Neural cell (in vitro differentiated cells): ENCODE measurements at regions not wholly inside any gene's neighbourhood (a gene's known extent, or its start where the extent isn't known, plus 50 kb on each side); places are given as distances from the start of the nearest gene placed in this dataset.

ENCODE experiments used
- H2AFZ ChIP-seq: fragments of 200-600, 300-800 bp; sonication (generic), shearing (Covaris generic); 2 replicates; pipeline ENCODE4 v1.6.0; 2014; ENCODE audit warnings: low read depth, mild to moderate bottlenecking, antibody characterized with exemption, low read length, moderate library complexity
- H3F3A ChIP-seq: fragments of 200-600 bp; shearing (Covaris generic); 2 replicates; pipeline ENCODE4 v1.6.1; 2016; ENCODE audit warnings: mild to moderate bottlenecking, moderate library complexity, mixed read lengths, antibody characterized with exemption, low read length; ENCODE audit not compliant: insufficient read depth, poor library complexity, severe bottlenecking
- H3K27ac ChIP-seq: fragments of 200-600, 300-800 bp; sonication (generic), shearing (Covaris generic); 2 replicates; pipeline ENCODE4 v1.5.1; 2014; ENCODE audit warnings: mild to moderate bottlenecking, low read length, moderate library complexity
- H3K27me3 ChIP-seq: fragments of 300-800, 200-600 bp; sonication (generic), shearing (Covaris generic); 2 replicates; pipeline ENCODE4 v1.6.0; 2014; ENCODE audit warnings: mild to moderate bottlenecking, low read depth, low read length, moderate library complexity; ENCODE audit not compliant: insufficient read depth
- H3K36me3 ChIP-seq: fragments of 300-800, 200-600 bp; sonication (generic), shearing (Covaris generic); 2 replicates; pipeline ENCODE4 v1.5.1; 2014; ENCODE audit warnings: mild to moderate bottlenecking, antibody characterized with exemption, low read length, moderate library complexity; ENCODE audit not compliant: insufficient read depth
- H3K4me2 ChIP-seq: fragments of 300-800, 200-600 bp; sonication (generic), shearing (Covaris generic); 2 replicates; pipeline ENCODE4 v1.6.0; 2014; ENCODE audit warnings: mild to moderate bottlenecking, low read length
- H3K4me3 ChIP-seq: fragments of 300-800, 200-600 bp; sonication (generic), shearing (Covaris generic); 2 replicates; pipeline ENCODE4 v1.5.1; 2014; ENCODE audit warnings: mild to moderate bottlenecking, low read length, moderate library complexity
- H3K79me2 ChIP-seq: fragments of 200-600 bp; shearing (Covaris generic); replicated peaks from 2 replicates; pipeline ENCODE4 v1.6.0; 2014; ENCODE audit warnings: mild to moderate bottlenecking, low read length, moderate library complexity; ENCODE audit not compliant: insufficient read depth
- H3K9ac ChIP-seq: fragments of 300-800, 200-600 bp; sonication (generic), shearing (Covaris generic); 2 replicates; pipeline ENCODE4 v1.6.1; 2016; ENCODE audit warnings: mild to moderate bottlenecking, low read length, mixed read lengths
- H3K9me2 ChIP-seq: fragments of 200-600 bp; shearing (Covaris generic); 2 replicates; pipeline ENCODE4 v1.6.1; 2016; ENCODE audit warnings: mild to moderate bottlenecking, low read length, mixed read lengths; ENCODE audit not compliant: insufficient read depth
- H3K9me3 ChIP-seq: fragments of 200-600, 300-800 bp; sonication (generic), shearing (Covaris generic); 2 replicates; pipeline ENCODE4 v1.6.1; 2016; ENCODE audit warnings: mild to moderate bottlenecking, mixed run types, low read length, moderate library complexity, mixed read lengths
- H4K20me1 ChIP-seq: fragments of 200-600 bp; shearing (Covaris generic); 2 replicates; pipeline ENCODE4 v1.6.1; 2016; ENCODE audit warnings: mild to moderate bottlenecking, mixed run types; ENCODE audit not compliant: insufficient read depth
- CTCF ChIP-seq: fragments of 450-650 bp; IDR thresholded peaks from 2 replicates; pipeline ENCODE4 v1.5.1; 2014; ENCODE audit warnings: antibody characterized with exemption, mild to moderate bottlenecking, moderate library complexity; ENCODE audit not compliant: poor library complexity, severe bottlenecking
- EP300 ChIP-seq: fragments of 450-650 bp; conservative IDR thresholded peaks from 2 replicates; pipeline ENCODE4 v1.6.1; 2014; ENCODE audit warnings: antibody characterized with exemption, mild to moderate bottlenecking, moderate library complexity; ENCODE audit not compliant: poor library complexity, severe bottlenecking
- EZH2 ChIP-seq: fragments of 200-600, 300-800 bp; shearing (Covaris generic), sonication (generic); IDR thresholded peaks from 2 replicates; pipeline ENCODE4 v1.6.1; 2014; ENCODE audit warnings: antibody characterized with exemption, low read length, borderline replicate concordance, mild to moderate bottlenecking; ENCODE audit not compliant: insufficient read depth, poor library complexity, severe bottlenecking
- MXI1 ChIP-seq: fragments of 450-650 bp; conservative IDR thresholded peaks from 2 replicates; pipeline ENCODE4 v1.6.1; 2014; ENCODE audit warnings: antibody characterized with exemption, mild to moderate bottlenecking; ENCODE audit not compliant: poor library complexity, severe bottlenecking
- POLR2AphosphoS5 ChIP-seq: IDR thresholded peaks from 2 replicates; pipeline ENCODE4 v1.6.1; 2012
- RAD21 ChIP-seq: fragments of 450-650 bp; conservative IDR thresholded peaks from 2 replicates; pipeline ENCODE4 v1.6.1; 2014; ENCODE audit warnings: antibody characterized with exemption, mild to moderate bottlenecking, moderate library complexity
- REST ChIP-seq: IDR thresholded peaks from 2 replicates; pipeline ENCODE4 v1.6.1; 2012; ENCODE audit warnings: borderline replicate concordance
- SMC3 ChIP-seq: fragments of 450-650 bp; conservative IDR thresholded peaks from 2 replicates; pipeline ENCODE4 v1.6.1; 2014; ENCODE audit warnings: antibody characterized with exemption, mild to moderate bottlenecking, moderate library complexity; ENCODE audit not compliant: poor library complexity
- TAF1 ChIP-seq: IDR thresholded peaks from 2 replicates; pipeline ENCODE4 v1.6.1; 2012; ENCODE audit warnings: low read depth

GRCh38 chr6:49070411-49070810, 392.6 kb downstream of the MMUT start:
- H4K20me1 ChIP-seq, result no peaks in the 10 kb centered on the region
- H3K9me3 ChIP-seq, result no peaks in the 10 kb centered on the region
- H3K36me3 ChIP-seq, result no peaks in the 10 kb centered on the region
- no peaks in the 10 kb centered on the region for H3K79me2 ChIP-seq
- H3F3A ChIP-seq, result no peaks in the 10 kb centered on the region
- H3K4me3 ChIP-seq, result no peak overlapping the region
- H3K9ac ChIP-seq, result no peak overlapping the region
- TF ChIP-seq RAD21 (no peak), SMC3 (no peak), EZH2 (no peak), REST (no peak), MXI1 (no peak), TAF1 (no peak), CTCF (no peak), EP300 (no peak), POLR2AphosphoS5 (no peak)
- H2AFZ ChIP-seq, result no peak overlapping the region
- H3K9me2 ChIP-seq, result no peaks in the 10 kb centered on the region
- H3K27me3 ChIP-seq, result no peaks in the 10 kb centered on the region
- no peak overlapping the region for H3K27ac ChIP-seq
- no peak overlapping the region for H3K4me2 ChIP-seq

DNA sequence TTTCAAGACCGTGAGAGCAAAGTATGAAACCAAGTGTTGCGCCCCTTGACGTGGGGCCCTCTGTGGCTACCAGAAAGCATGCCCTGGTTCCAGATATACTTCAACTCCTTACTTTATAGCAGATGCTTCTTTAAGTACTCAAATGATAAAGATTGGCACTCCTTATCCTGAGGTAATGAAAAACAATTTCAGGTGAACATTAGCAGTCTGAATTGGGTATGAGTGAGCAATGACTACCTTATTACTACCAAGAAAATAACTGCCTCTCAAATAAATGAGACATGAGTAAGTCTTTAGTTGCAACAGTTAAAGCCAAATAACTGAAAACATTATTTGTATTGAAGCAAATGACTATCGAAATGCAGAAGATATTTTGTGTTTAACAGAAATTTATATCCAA, 408.7 kb downstream of the MMUT start:
- Histone ChIP-seq H3K4me3 (no peak overlapping the region), H4K20me1 (no peaks in the 10 kb centered on the region), H3K79me2 (no peaks in the 10 kb centered on the region), H3K4me2 (no peak overlapping the region), H3K36me3 (no peaks in the 10 kb centered on the region), H3K9me3 (no peaks in the 10 kb centered on the region), H3K9me2 (no peaks in the 10 kb centered on the region), H2AFZ (no peak overlapping the region), H3K27me3 (no peaks in the 10 kb centered on the region), H3F3A (no peaks in the 10 kb centered on the region), H3K9ac (no peak overlapping the region), H3K27ac (no peak overlapping the region)
- TF ChIP-seq REST, result no peak
- TF ChIP-seq EP300, result no peak
- no peak for TF ChIP-seq TAF1
- TF ChIP-seq CTCF, result no peak
- no peak for TF ChIP-seq EZH2
